IMR-90 (cell line): ENCODE measurements at regions not wholly inside any gene's neighbourhood (a gene's known extent, or its start where the extent isn't known, plus 50 kb on each side); places are given as distances from the start of the nearest gene placed in this dataset.

ENCODE experiments used
- ATAC-seq: fragments of 200-7000 bp; cut with Tn5 transposase; 2 replicates; pipeline ENCODE4 v1.9.1; 2020; ENCODE audit warnings: low read depth, mild to moderate bottlenecking, moderate library complexity
- BruUV-seq: library from RNA; stranded (reverse); fragments of 400-500 nt; replicated peaks from 2 replicates; lab custom pipeline; 2021; lab: Mats Ljungman, UMichigan
- CTCF ChIA-PET: fragments of 300-600 bp; formaldehyde crosslinking; extraction: SDS; loops from one replicate; lab custom pipeline; 2021; ENCODE audit warnings: antibody characterized with exemption; lab: Yijun Ruan, JAX
- POLR2A ChIA-PET: fragments of 300-600 bp; sonication (Branson Sonifier 250); formaldehyde crosslinking; loops from one replicate; lab custom pipeline; 2022; ENCODE audit warnings: antibody characterized with exemption; ENCODE audit not compliant: unreplicated experiment; lab: Charles Lee
- DNase-seq: peaks from one replicate; pipeline ENCODE4 v3.0.0; 2013
- H2AFZ ChIP-seq: replicated peaks from 2 replicates; pipeline ENCODE3; 2013; ENCODE audit warnings: low read length, mild to moderate bottlenecking; ENCODE audit not compliant: poor library complexity
- H2AK5ac ChIP-seq: 2 replicates; pipeline ENCODE4 v1.6.1; 2013; ENCODE audit warnings: low read depth, low read length, inconsistent platforms
- H2AK9ac ChIP-seq: replicated peaks from 2 replicates; pipeline ENCODE3; 2013; ENCODE audit warnings: mild to moderate bottlenecking, low read depth, low read length, moderate library complexity; ENCODE audit not compliant: poor library complexity
- H2BK120ac ChIP-seq: 2 replicates; pipeline ENCODE4 v1.6.1; 2013; ENCODE audit warnings: low read depth, low read length, inconsistent platforms
- H2BK15ac ChIP-seq: 3 replicates; pipeline ENCODE4 v1.6.1; 2013; ENCODE audit warnings: low read depth, low read length, inconsistent platforms
- H2BK20ac ChIP-seq: 2 replicates; pipeline ENCODE4 v1.6.1; 2013; ENCODE audit warnings: low read depth, mild to moderate bottlenecking, inconsistent platforms, low read length, moderate library complexity
- H2BK5ac ChIP-seq: 2 replicates; pipeline ENCODE4 v1.6.1; 2013; ENCODE audit warnings: mild to moderate bottlenecking, low read depth, low read length, inconsistent platforms; ENCODE audit not compliant: poor library complexity, severe bottlenecking
- H3K14ac ChIP-seq: replicated peaks from 2 replicates; pipeline ENCODE4 v1.6.1; 2013; ENCODE audit warnings: low read depth, low read length, inconsistent platforms
- H3K18ac ChIP-seq: 2 replicates; pipeline ENCODE4 v1.6.1; 2013; ENCODE audit warnings: low read depth, low read length, control low read depth
- H3K23ac ChIP-seq: 2 replicates; pipeline ENCODE4 v1.6.1; 2013; ENCODE audit warnings: low read depth, low read length, inconsistent platforms
- H3K27ac ChIP-seq: 2 replicates; pipeline ENCODE4 v1.5.1; 2013; ENCODE audit warnings: mild to moderate bottlenecking, control low read depth, low read length; ENCODE audit not compliant: insufficient read depth
- H3K27me3 ChIP-seq: 2 replicates; pipeline ENCODE4 v1.6.1; 2013; ENCODE audit warnings: low read length; ENCODE audit not compliant: control insufficient read depth, insufficient read depth
- H3K36me3 ChIP-seq: 2 replicates; pipeline ENCODE4 v1.6.1; 2013; ENCODE audit warnings: low read length, mixed read lengths; ENCODE audit not compliant: control insufficient read depth, insufficient read depth
- H3K4ac ChIP-seq: 2 replicates; pipeline ENCODE4 v1.6.1; 2013; ENCODE audit warnings: low read depth, low read length, inconsistent platforms
- H3K4me1 ChIP-seq: 2 replicates; pipeline ENCODE4 v1.6.1; 2013; ENCODE audit warnings: low read length, mixed read lengths; ENCODE audit not compliant: control insufficient read depth, insufficient read depth
- H3K4me2 ChIP-seq: 2 replicates; pipeline ENCODE4 v1.6.1; 2013; ENCODE audit warnings: low read depth, mild to moderate bottlenecking, control low read depth, low read length, moderate library complexity
- H3K4me3 ChIP-seq: 2 replicates; pipeline ENCODE4 v1.5.1; 2013; ENCODE audit warnings: low read depth, mild to moderate bottlenecking, control low read depth, low read length, moderate library complexity; ENCODE audit not compliant: insufficient read depth
- H3K56ac ChIP-seq: 2 replicates; pipeline ENCODE4 v1.6.1; 2013; ENCODE audit warnings: low read length, inconsistent platforms; ENCODE audit not compliant: insufficient read depth; ENCODE audit errors: extremely low read depth
- H3K79me1 ChIP-seq, 2 experiments: 2 replicates each; pipeline ENCODE4 v1.6.1; 2013; ENCODE audit warnings: low read length in 2 of 2, inconsistent platforms in 1 of 2, low read depth in 1 of 2
- H3K9ac ChIP-seq: 2 replicates; pipeline ENCODE4 v1.6.1; 2013; ENCODE audit warnings: low read depth, low read length, control low read depth
- H3K9me1 ChIP-seq: 2 replicates; pipeline ENCODE4 v1.6.1; 2013; ENCODE audit warnings: low read length, inconsistent platforms; ENCODE audit not compliant: insufficient read depth
- H3K9me3 ChIP-seq: 2 replicates; pipeline ENCODE4 v1.6.1; 2013; ENCODE audit warnings: low read length; ENCODE audit not compliant: control insufficient read depth, insufficient read depth
- H4K20me1 ChIP-seq: 2 replicates; pipeline ENCODE4 v1.6.1; 2013; ENCODE audit warnings: low read length, inconsistent platforms; ENCODE audit not compliant: insufficient read depth
- H4K5ac ChIP-seq: 2 replicates; pipeline ENCODE4 v1.6.1; 2013; ENCODE audit warnings: mild to moderate bottlenecking, low read depth, low read length, control low read depth
- H4K8ac ChIP-seq, 2 experiments: 2 replicates each; pipeline ENCODE4 v1.6.1; 2013; ENCODE audit warnings: low read depth in 2 of 2, low read length in 2 of 2, control low read depth in 1 of 2, inconsistent platforms in 1 of 2
- H4K91ac ChIP-seq: 2 replicates; pipeline ENCODE4 v1.6.1; 2013; ENCODE audit warnings: low read depth, low read length, inconsistent platforms; ENCODE audit not compliant: insufficient read depth
- BHLHE40 ChIP-seq: fragments of 150-350 bp; IDR thresholded peaks from 2 replicates; pipeline ENCODE4 v1.6.1; 2016; ENCODE audit warnings: mild to moderate bottlenecking, low read depth, low read length
- CEBPB ChIP-seq: IDR thresholded peaks from 2 replicates; pipeline ENCODE4 v1.6.1; 2012; ENCODE audit warnings: low read depth, low read length, improper control_type of control experiment
- CHD1 ChIP-seq: IDR thresholded peaks from 2 replicates; pipeline ENCODE4 v1.6.1; 2012; ENCODE audit warnings: low read depth, low read length, improper control_type of control experiment
- FOS ChIP-seq: fragments of 150-350 bp; IDR thresholded peaks from 2 replicates; pipeline ENCODE4 v1.6.1; 2016; ENCODE audit warnings: low read depth, low read length
- MAFK ChIP-seq: IDR thresholded peaks from 2 replicates; pipeline ENCODE4 v1.6.1; 2012; ENCODE audit warnings: low read depth, low read length, improper control_type of control experiment
- MAZ ChIP-seq: IDR thresholded peaks from 2 replicates; pipeline ENCODE4 v1.6.1; 2012; ENCODE audit warnings: low read depth, mild to moderate bottlenecking, low read length, improper control_type of control experiment, moderate library complexity, borderline replicate concordance
- MXI1 ChIP-seq: IDR thresholded peaks from 2 replicates; pipeline ENCODE4 v1.6.1; 2012; ENCODE audit warnings: low read depth, mild to moderate bottlenecking, low read length, moderate library complexity, borderline replicate concordance
- NFE2L2 ChIP-seq: fragments of 150-350 bp; IDR thresholded peaks from 2 replicates; pipeline ENCODE4 v1.6.1; 2016; ENCODE audit warnings: low read depth, mild to moderate bottlenecking, low read length
- POLR2A ChIP-seq: IDR thresholded peaks from 2 replicates; pipeline ENCODE4 v1.6.1; 2012; ENCODE audit warnings: mild to moderate bottlenecking, low read depth, low read length
- RAD21 ChIP-seq: IDR thresholded peaks from 2 replicates; pipeline ENCODE4 v1.6.1; 2012; ENCODE audit warnings: low read length, improper control_type of control experiment
- RCOR1 ChIP-seq: IDR thresholded peaks from 2 replicates; pipeline ENCODE4 v1.6.1; 2012; ENCODE audit warnings: mild to moderate bottlenecking, low read length, improper control_type of control experiment; ENCODE audit not compliant: insufficient replicate concordance
- RFX5 ChIP-seq: IDR thresholded peaks from 2 replicates; pipeline ENCODE4 v1.8.0; 2012; ENCODE audit warnings: low read depth, mild to moderate bottlenecking, low read length, moderate library complexity
- SMC3 ChIP-seq: fragments of 150-350 bp; IDR thresholded peaks from 2 replicates; pipeline ENCODE4 v1.6.1; 2016; ENCODE audit warnings: low read depth, mild to moderate bottlenecking, antibody characterized with exemption, low read length, moderate library complexity
- WGBS, 2 experiments: methylation state at CpG; one replicate each; pipeline versions ENCODE4 v1.1.5 to v1.1.7; 2013; ENCODE audit warnings: missing lambda C conversion rate in 2 of 2; ENCODE audit not compliant: insufficient read length in 1 of 2; ENCODE audit errors: extremely low coverage in 2 of 2; 5-methylcytosine and 5-hydroxymethylcytosine counted together
- dilution Hi-C: fragments of 300-500 bp; cut with HindIII; formaldehyde crosslinking; loops from one replicate; pipeline ENCODE4 v1.14.3; 2018; ENCODE audit warnings: low sequenced_read_pairs; ENCODE audit not compliant: unreplicated experiment
- in situ Hi-C: fragments of 300-500 bp; cut with MboI; formaldehyde crosslinking; loops from 3 replicates; pipeline ENCODE4 v1.14.3; 2019; ENCODE audit warnings: low sequenced_read_pairs, inconsistent platforms, mixed read lengths
- intact Hi-C: fragments of 100-400 bp; cut with micrococcal nuclease; formaldehyde crosslinking; loops from 2 replicates; pipeline ENCODE4 v1.10.0; 2022
- TF ChIP-seq, protein P1 (sequence below): fragments of 150-350 bp; IDR thresholded peaks from 2 replicates; pipeline ENCODE4 v1.6.1; 2017; ENCODE audit warnings: mild to moderate bottlenecking, antibody characterized with exemption, low read length, low read depth
- TF ChIP-seq, protein P2 (sequence below): conservative IDR thresholded peaks from 2 replicates; pipeline ENCODE4 v1.5.1; 2012; ENCODE audit warnings: mild to moderate bottlenecking, low read depth, low read length, improper control_type of control experiment
- TF ChIP-seq, protein P3 (sequence below): fragments of 150-350 bp; IDR thresholded peaks from 2 replicates; pipeline ENCODE4 v1.6.1; 2016; ENCODE audit warnings: low read depth, mild to moderate bottlenecking, low read length, moderate library complexity, borderline replicate concordance

DNA sequence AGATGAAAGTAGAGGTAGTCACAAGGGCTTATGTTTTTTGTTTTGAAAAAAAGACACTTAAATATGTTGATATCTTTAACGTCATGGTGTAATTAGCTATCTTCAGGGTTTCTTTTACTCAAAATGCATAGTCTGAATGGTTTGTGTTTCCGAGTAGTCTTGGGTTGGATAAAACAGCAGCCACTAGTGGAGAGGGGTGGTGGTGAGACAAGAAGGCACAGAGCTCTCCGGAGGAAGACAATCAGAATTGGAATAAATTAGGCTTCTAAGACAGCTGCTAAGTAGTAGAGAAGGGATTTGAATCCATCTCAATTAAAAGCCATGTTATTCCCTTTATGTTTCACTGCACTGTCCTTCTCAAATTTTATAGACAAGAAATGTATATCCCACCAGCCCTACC lies 240.4 kb upstream of the VEGFC start:
- Histone ChIP-seq H3K9me3 (no peaks in the 10 kb centered on the region), H2AFZ (no peak overlapping the region), H3K4me1 (no peaks in the 10 kb centered on the region), H2BK120ac (no peak overlapping the region), H4K5ac (no peak overlapping the region), H4K91ac (no peak overlapping the region), H3K56ac (no peak overlapping the region), H2BK15ac (no peak overlapping the region), H3K27ac (no peak overlapping the region), H2AK5ac (no peak overlapping the region), H3K9me1 (no peaks in the 10 kb centered on the region), H3K18ac (no peak overlapping the region), H2AK9ac (no peak overlapping the region), H3K4me3 (no peak overlapping the region), H3K4ac (no peak overlapping the region), H4K20me1 (no peaks in the 10 kb centered on the region), H3K23ac (no peak overlapping the region), H3K4me2 (no peak overlapping the region), H2BK5ac (no peak overlapping the region), H3K36me3 (no peaks in the 10 kb centered on the region), H2BK20ac (no peak overlapping the region), H3K9ac (no peak overlapping the region), H4K8ac (no peak overlapping the region), H3K79me1 (no peaks in the 10 kb centered on the region), H3K14ac (no peak overlapping the region), H3K27me3 (no peaks in the 10 kb centered on the region)
- POLR2A ChIA-PET: no interaction called here
- DNase-seq: no peak
- CTCF ChIA-PET: interaction anchor here (0.7 kb wide), 1 partner anchor 641 kb away, joined by 3 read pairs; no protein-coding TSS in a partner anchor
- no CpG with 5 or more reads among the region's 3 CpGs for WGBS, 2 experiments
- dilution Hi-C loops: no loop called here
- TF ChIP-seq, protein P1, sequence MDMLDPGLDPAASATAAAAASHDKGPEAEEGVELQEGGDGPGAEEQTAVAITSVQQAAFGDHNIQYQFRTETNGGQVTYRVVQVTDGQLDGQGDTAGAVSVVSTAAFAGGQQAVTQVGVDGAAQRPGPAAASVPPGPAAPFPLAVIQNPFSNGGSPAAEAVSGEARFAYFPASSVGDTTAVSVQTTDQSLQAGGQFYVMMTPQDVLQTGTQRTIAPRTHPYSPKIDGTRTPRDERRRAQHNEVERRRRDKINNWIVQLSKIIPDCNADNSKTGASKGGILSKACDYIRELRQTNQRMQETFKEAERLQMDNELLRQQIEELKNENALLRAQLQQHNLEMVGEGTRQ: no peak
- TF ChIP-seq, protein P2, sequence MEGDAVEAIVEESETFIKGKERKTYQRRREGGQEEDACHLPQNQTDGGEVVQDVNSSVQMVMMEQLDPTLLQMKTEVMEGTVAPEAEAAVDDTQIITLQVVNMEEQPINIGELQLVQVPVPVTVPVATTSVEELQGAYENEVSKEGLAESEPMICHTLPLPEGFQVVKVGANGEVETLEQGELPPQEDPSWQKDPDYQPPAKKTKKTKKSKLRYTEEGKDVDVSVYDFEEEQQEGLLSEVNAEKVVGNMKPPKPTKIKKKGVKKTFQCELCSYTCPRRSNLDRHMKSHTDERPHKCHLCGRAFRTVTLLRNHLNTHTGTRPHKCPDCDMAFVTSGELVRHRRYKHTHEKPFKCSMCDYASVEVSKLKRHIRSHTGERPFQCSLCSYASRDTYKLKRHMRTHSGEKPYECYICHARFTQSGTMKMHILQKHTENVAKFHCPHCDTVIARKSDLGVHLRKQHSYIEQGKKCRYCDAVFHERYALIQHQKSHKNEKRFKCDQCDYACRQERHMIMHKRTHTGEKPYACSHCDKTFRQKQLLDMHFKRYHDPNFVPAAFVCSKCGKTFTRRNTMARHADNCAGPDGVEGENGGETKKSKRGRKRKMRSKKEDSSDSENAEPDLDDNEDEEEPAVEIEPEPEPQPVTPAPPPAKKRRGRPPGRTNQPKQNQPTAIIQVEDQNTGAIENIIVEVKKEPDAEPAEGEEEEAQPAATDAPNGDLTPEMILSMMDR: no peak
- TF ChIP-seq MAFK (no peak), MAZ (no peak), CHD1 (no peak), BHLHE40 (no peak), FOS (no peak), RCOR1 (no peak), NFE2L2 (no peak), SMC3 (no peak), RFX5 (no peak), MXI1 (no peak), POLR2A (no peak), CEBPB (no peak), RAD21 (no peak)
- TF ChIP-seq, protein P3, sequence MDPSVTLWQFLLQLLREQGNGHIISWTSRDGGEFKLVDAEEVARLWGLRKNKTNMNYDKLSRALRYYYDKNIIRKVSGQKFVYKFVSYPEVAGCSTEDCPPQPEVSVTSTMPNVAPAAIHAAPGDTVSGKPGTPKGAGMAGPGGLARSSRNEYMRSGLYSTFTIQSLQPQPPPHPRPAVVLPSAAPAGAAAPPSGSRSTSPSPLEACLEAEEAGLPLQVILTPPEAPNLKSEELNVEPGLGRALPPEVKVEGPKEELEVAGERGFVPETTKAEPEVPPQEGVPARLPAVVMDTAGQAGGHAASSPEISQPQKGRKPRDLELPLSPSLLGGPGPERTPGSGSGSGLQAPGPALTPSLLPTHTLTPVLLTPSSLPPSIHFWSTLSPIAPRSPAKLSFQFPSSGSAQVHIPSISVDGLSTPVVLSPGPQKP: no peak
- no peak for ATAC-seq
- in situ Hi-C loops: no loop called here
- intact Hi-C loops: no loop called here
- no TSS peak for BruUV-seq
